CD14-positive monocyte (primary cell): ENCODE measurements at regions not wholly inside any gene's neighbourhood (a gene's known extent, or its start where the extent isn't known, plus 50 kb on each side); places are given as distances from the start of the nearest gene placed in this dataset.

Source experiments
- DNase-seq, 3 donors: peaks; one replicate each; pipeline ENCODE4 v3.0.0-alpha.2; 2011 to 2022
- H2AFZ ChIP-seq: 2 replicates; pipeline ENCODE4 v1.6.0; 2012; ENCODE audit warnings: mild to moderate bottlenecking, low read depth, low read length, inconsistent platforms; ENCODE audit not compliant: insufficient read depth, poor library complexity, severe bottlenecking
- H3K27ac ChIP-seq, 2 donors: 1 replicate in 1 of 2; 2 replicates in 1 of 2; pipeline ENCODE4 v1.5.1; 2012 to 2013; ENCODE audit warnings: low read length in 2 of 2, control low read depth in 1 of 2, inconsistent platforms in 1 of 2, low read depth in 1 of 2, mild to moderate bottlenecking in 1 of 2
- H3K27me3 ChIP-seq, 2 donors: one replicate each; pipeline versions ENCODE4 v1.6.0 to v1.6.1; 2011 to 2013; ENCODE audit warnings: low read length in 2 of 2; ENCODE audit not compliant: control insufficient read depth in 2 of 2, insufficient read depth in 2 of 2
- H3K36me3 ChIP-seq, 2 donors: replicated peaks in 1 of 2; 1 replicate in 1 of 2; 2 replicates in 1 of 2; pipeline versions ENCODE4 v1.5.1 to v1.6.1; 2012 to 2013; ENCODE audit warnings: low read length in 2 of 2, control low read depth in 1 of 2, inconsistent platforms in 1 of 2, mild to moderate bottlenecking in 1 of 2; ENCODE audit not compliant: insufficient read depth in 2 of 2, control insufficient read depth in 1 of 2
- H3K4me1 ChIP-seq, 2 donors: 1 replicate in 1 of 2; 2 replicates in 1 of 2; pipeline versions ENCODE4 v1.5.1 to v1.6.1; 2012 to 2013; ENCODE audit warnings: low read length in 2 of 2, control low read depth in 1 of 2, inconsistent platforms in 1 of 2, mild to moderate bottlenecking in 1 of 2, moderate library complexity in 1 of 2; ENCODE audit not compliant: insufficient read depth in 2 of 2, control insufficient read depth in 1 of 2
- H3K4me2 ChIP-seq: replicated peaks from 2 replicates; pipeline ENCODE3; 2012; ENCODE audit warnings: low read length, moderate library complexity, mild to moderate bottlenecking; ENCODE audit not compliant: poor library complexity, severe bottlenecking; ENCODE audit errors: extremely low read depth
- H3K4me3 ChIP-seq, 3 experiments: fragments of 200-600 bp in 1 of 3; sonication (generic) in 1 of 3; replicated peaks in 1 of 3; 1 replicate in 2 of 3; 2 replicates in 1 of 3; pipeline ENCODE4 v1.5.1; 2011 to 2013; ENCODE audit warnings: low read length in 3 of 3, mild to moderate bottlenecking in 3 of 3, control low read depth in 2 of 3, low read depth in 2 of 3, inconsistent platforms in 1 of 3, moderate library complexity in 1 of 3
- H3K79me2 ChIP-seq: 2 replicates; pipeline ENCODE4 v1.6.0; 2012; ENCODE audit warnings: mild to moderate bottlenecking, control low read depth, inconsistent platforms, low read length, moderate library complexity; ENCODE audit not compliant: insufficient read depth
- H3K9ac ChIP-seq: 2 replicates; pipeline ENCODE4 v1.6.0; 2017; ENCODE audit warnings: low read length, mild to moderate bottlenecking; ENCODE audit not compliant: insufficient read depth, poor library complexity, severe bottlenecking
- H3K9me3 ChIP-seq, 2 donors: replicated peaks in 1 of 2; 1 replicate in 1 of 2; 2 replicates in 1 of 2; pipeline versions ENCODE4 v1.5.1 to v1.6.1; 2012 to 2013; ENCODE audit warnings: low read length in 2 of 2, control low read depth in 1 of 2; ENCODE audit not compliant: control insufficient read depth in 1 of 2, insufficient read depth in 1 of 2
- H4K20me1 ChIP-seq: 2 replicates; pipeline ENCODE4 v1.6.0; 2012; ENCODE audit warnings: mild to moderate bottlenecking, low read length, control low read depth, moderate library complexity; ENCODE audit not compliant: insufficient read depth
- H3K27ac Mint-ChIP-seq, 7 donors: one replicate each; pipeline ENCODE4 v1.8.0; 2020; ENCODE audit warnings: mild to moderate bottlenecking in 7 of 7, mixed read lengths in 7 of 7, moderate library complexity in 6 of 7, inconsistent platforms in 2 of 7
- H3K27me3 Mint-ChIP-seq, 3 donors: one replicate each; pipeline ENCODE4 v1.8.0; 2021 to 2022; ENCODE audit warnings: low read depth in 3 of 3, mild to moderate bottlenecking in 3 of 3, mixed read lengths in 3 of 3, moderate library complexity in 3 of 3, inconsistent platforms in 1 of 3
- H3K36me3 Mint-ChIP-seq, 2 donors: one replicate each; pipeline ENCODE4 v1.8.0; 2020; ENCODE audit warnings: mixed read lengths in 2 of 2, inconsistent platforms in 1 of 2, mild to moderate bottlenecking in 1 of 2
- H3K4me1 Mint-ChIP-seq: one replicate; pipeline ENCODE4 v1.8.0; 2020; ENCODE audit warnings: mild to moderate bottlenecking, mixed read lengths
- H3K4me3 Mint-ChIP-seq, 2 donors: one replicate each; pipeline ENCODE4 v1.8.0; 2020; ENCODE audit warnings: mild to moderate bottlenecking in 2 of 2, mixed read lengths in 2 of 2, moderate library complexity in 1 of 2
- H3K9me3 Mint-ChIP-seq, 7 donors: one replicate each; pipeline ENCODE4 v1.8.0; 2020 to 2022; ENCODE audit warnings: mixed read lengths in 7 of 7, mild to moderate bottlenecking in 6 of 7, moderate library complexity in 6 of 7, inconsistent platforms in 2 of 7
- WGBS: methylation state at CpG from one replicate; pipeline ENCODE4 v1.1.5; 2013; ENCODE audit warnings: missing lambda C conversion rate; ENCODE audit not compliant: insufficient coverage; 5-methylcytosine and 5-hydroxymethylcytosine counted together
- intact Hi-C, 2 donors: fragments of 100-400 bp; cut with micrococcal nuclease; formaldehyde crosslinking; loops; one replicate each; pipeline versions ENCODE4 v1.15.0 to v1.15.1; 2023
- TF ChIP-seq, protein P1 (sequence below): fragments of 200-600 bp; IDR thresholded peaks from one replicate; pipeline ENCODE4 v1.8.0; 2022; ENCODE audit warnings: antibody characterized with exemption, mild to moderate bottlenecking

DNA sequence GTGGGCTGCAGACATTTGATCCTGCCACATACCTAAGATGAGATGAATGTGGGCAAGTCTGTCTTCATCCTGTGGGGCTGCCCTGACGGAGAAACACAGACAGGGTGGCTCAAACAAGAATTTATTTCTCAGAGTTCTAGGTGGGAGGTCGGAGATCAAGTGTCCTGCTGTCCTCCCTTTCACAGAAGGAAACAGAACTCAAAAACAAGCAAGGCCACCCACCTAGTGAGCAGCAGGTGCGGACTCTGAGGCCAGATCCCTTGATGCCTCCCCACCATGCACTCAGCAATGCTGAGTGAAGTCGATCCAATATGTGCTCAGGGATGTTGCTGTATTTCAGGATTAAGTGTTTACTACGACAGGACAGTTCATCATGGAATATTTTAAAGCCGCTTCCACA, 63.0 kb upstream of the SNTG2 start:
- DNase-seq = no peak
- Histone ChIP-seq H3K27me3 (peaks cover 0 to 4% of the 10 kb centered on the region in 2 donors), H3K36me3 (no peaks in the 10 kb centered on the region), H3K9me3 (no peaks in the 10 kb centered on the region), H3K79me2 (no peaks in the 10 kb centered on the region), H3K9ac (no peak overlapping the region), H3K4me1 (no peaks in the 10 kb centered on the region), H3K27ac (no peak overlapping the region), H4K20me1 (no peaks in the 10 kb centered on the region), H2AFZ (no peak overlapping the region), H3K4me3 (no peak overlapping the region), H3K4me2 (no peak overlapping the region)
- no peak overlapping the region for H3K4me3 Mint-ChIP-seq
- H3K4me1 Mint-ChIP-seq = no peaks in the 10 kb centered on the region
- TF ChIP-seq, protein P1, sequence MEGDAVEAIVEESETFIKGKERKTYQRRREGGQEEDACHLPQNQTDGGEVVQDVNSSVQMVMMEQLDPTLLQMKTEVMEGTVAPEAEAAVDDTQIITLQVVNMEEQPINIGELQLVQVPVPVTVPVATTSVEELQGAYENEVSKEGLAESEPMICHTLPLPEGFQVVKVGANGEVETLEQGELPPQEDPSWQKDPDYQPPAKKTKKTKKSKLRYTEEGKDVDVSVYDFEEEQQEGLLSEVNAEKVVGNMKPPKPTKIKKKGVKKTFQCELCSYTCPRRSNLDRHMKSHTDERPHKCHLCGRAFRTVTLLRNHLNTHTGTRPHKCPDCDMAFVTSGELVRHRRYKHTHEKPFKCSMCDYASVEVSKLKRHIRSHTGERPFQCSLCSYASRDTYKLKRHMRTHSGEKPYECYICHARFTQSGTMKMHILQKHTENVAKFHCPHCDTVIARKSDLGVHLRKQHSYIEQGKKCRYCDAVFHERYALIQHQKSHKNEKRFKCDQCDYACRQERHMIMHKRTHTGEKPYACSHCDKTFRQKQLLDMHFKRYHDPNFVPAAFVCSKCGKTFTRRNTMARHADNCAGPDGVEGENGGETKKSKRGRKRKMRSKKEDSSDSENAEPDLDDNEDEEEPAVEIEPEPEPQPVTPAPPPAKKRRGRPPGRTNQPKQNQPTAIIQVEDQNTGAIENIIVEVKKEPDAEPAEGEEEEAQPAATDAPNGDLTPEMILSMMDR = no peak
- no peaks in the 10 kb centered on the region for H3K36me3 Mint-ChIP-seq
- 100% methylated on average over 1 of the region's 6 CpGs for WGBS
- no peak overlapping the region for H3K27ac Mint-ChIP-seq
- peaks cover 0 to 2% (median 0%) of the 10 kb centered on the region in 7 donors for H3K9me3 Mint-ChIP-seq
- intact Hi-C loops = no loop called here
- H3K27me3 Mint-ChIP-seq = peaks cover 4 to 11% (median 7%) of the 10 kb centered on the region in 3 donors

DNA sequence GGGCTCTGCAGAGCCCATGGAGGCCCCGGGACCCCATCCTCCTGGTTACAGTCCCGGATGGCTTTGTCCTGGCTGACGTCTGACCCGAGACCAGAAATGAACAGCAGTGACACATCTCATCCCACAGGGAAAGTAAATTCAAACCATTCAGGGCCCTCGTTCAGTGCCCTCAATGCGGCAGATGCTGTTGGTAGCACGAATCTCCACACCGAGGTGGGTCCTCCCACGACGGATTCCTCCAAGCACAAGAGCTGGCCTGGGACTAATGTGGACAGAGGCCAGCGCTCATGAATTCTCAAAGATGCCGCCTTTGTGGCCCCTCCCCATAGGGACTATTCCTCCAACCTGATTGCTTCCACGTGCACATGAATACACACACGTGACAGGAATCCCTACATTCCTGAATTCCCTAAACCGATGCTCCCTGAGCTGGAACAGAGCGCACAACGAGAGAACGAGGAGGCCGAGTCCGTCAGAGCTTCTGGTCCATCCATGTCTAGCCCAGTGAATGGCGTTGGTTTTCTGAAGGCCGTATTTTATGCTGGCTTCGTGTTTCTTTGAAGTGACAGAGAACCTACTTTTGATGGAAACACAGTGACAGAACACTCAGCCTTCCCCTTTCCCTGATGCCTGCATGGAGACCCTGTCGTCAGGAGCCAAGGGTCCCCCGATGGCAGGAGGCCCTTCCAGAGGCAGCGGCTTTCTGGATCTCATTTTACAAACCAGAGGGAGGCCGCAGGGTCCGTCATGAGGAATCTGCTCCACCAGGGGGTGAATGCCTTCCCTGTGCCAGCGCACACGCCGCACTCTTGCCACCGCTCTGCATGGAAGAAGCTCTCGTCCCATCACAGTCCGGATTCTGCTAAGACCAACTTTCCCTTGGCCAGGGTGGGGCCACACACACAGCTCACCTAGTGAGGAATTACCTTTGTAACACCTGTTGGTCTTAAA, 64.3 kb upstream of the SNTG2 start:
- Mint-ChIP-seq H3K9me3 (no peaks in the 10 kb centered on the region), H3K4me1 (no peaks in the 10 kb centered on the region), H3K4me3 (no peak overlapping the region), H3K36me3 (no peaks in the 10 kb centered on the region), H3K27me3 (peaks cover 4 to 11% (median 5%) of the 10 kb centered on the region in 3 donors), H3K27ac (no peak overlapping the region)
- DNase-seq = no peak
- Histone ChIP-seq H4K20me1 (no peaks in the 10 kb centered on the region), H2AFZ (no peak overlapping the region), H3K9ac (no peak overlapping the region), H3K79me2 (no peaks in the 10 kb centered on the region), H3K4me3 (no peak overlapping the region), H3K4me1 (no peaks in the 10 kb centered on the region), H3K27ac (no peak overlapping the region), H3K27me3 (peaks cover 0 to 4% of the 10 kb centered on the region in 2 donors), H3K36me3 (no peaks in the 10 kb centered on the region), H3K9me3 (no peaks in the 10 kb centered on the region), H3K4me2 (no peak overlapping the region)
- intact Hi-C loops = no loop called here
- TF ChIP-seq, protein P1 = no peak
- 94% methylated on average over 34 of the region's 34 CpGs for WGBS
